ENCODE measurements at regions not wholly inside any gene's neighbourhood (a gene's known extent, or its start where the extent isn't known, plus 50 kb on each side); places are given as distances from the start of the nearest gene placed in this dataset.

DNA sequence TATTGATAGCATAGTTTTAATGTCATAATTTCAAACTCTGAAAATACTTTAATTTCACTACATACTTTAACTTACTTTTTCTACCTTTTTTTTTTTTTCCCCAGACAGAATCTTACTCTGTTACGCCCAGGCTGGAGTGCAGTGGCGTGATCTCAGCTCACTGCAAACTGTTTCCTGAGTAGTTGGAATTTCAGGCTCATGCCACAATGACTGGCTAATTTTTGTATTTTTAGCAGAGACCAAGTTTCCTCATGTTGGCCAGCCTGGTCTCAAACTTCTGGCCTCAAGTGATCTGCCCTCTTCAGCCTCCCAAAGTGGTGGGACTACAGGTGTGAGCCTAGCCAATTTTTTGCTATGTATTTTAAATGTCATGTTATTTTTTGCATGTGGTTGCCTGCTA is 741.6 kb downstream of the TRAM1L1 start:
- TF ChIP-seq EZH2 (IDR thresholded peaks at IDR 0.05; ENCODE audit: low read length, unreplicated experiment) = no peak
- TF ChIP-seq, protein P1, sequence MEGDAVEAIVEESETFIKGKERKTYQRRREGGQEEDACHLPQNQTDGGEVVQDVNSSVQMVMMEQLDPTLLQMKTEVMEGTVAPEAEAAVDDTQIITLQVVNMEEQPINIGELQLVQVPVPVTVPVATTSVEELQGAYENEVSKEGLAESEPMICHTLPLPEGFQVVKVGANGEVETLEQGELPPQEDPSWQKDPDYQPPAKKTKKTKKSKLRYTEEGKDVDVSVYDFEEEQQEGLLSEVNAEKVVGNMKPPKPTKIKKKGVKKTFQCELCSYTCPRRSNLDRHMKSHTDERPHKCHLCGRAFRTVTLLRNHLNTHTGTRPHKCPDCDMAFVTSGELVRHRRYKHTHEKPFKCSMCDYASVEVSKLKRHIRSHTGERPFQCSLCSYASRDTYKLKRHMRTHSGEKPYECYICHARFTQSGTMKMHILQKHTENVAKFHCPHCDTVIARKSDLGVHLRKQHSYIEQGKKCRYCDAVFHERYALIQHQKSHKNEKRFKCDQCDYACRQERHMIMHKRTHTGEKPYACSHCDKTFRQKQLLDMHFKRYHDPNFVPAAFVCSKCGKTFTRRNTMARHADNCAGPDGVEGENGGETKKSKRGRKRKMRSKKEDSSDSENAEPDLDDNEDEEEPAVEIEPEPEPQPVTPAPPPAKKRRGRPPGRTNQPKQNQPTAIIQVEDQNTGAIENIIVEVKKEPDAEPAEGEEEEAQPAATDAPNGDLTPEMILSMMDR (conservative IDR thresholded peaks at IDR 0.05; ENCODE audit: low read depth, low read length) = no peak

Data from PC-3 (cell line).